Keratinocyte (primary cell): ENCODE measurements at regions not wholly inside any gene's neighbourhood (a gene's known extent, or its start where the extent isn't known, plus 50 kb on each side); places are given as distances from the start of the nearest gene placed in this dataset.

Source experiments
- DNase-seq: peaks from one replicate; pipeline ENCODE4 v3.0.0-alpha.2; 2011; ENCODE audit warnings: low read depth, missing footprints, low spot score
- FAIRE-seq: peaks from 2 replicates; lab custom pipeline; 2011; peaks lifted over from hg19 to GRCh38; lab: Jason Lieb, UNC
- H2AFZ ChIP-seq: 2 replicates; pipeline ENCODE4 v1.6.0; 2012; ENCODE audit warnings: low read length, control low read depth, inconsistent platforms; ENCODE audit not compliant: control insufficient read depth
- H3K27ac ChIP-seq: 2 replicates; pipeline ENCODE4 v1.5.1; 2011; ENCODE audit warnings: low read length; ENCODE audit not compliant: control insufficient read depth, insufficient read depth
- H3K27me3 ChIP-seq: 3 replicates; pipeline ENCODE4 v1.6.0; 2011; ENCODE audit warnings: low read length; ENCODE audit not compliant: control insufficient read depth, insufficient read depth; ENCODE audit errors: extremely low read depth
- H3K36me3 ChIP-seq, 2 experiments: 2 replicates in 1 of 2; 3 replicates in 1 of 2; pipeline ENCODE4 v1.5.1; 2011; ENCODE audit warnings: low read length in 2 of 2, mild to moderate bottlenecking in 1 of 2; ENCODE audit not compliant: control insufficient read depth in 2 of 2, insufficient read depth in 2 of 2; ENCODE audit errors: extremely low read depth in 1 of 2
- H3K4me1 ChIP-seq: 3 replicates; pipeline ENCODE4 v1.5.1; 2011; ENCODE audit warnings: low read length; ENCODE audit not compliant: control insufficient read depth, insufficient read depth; ENCODE audit errors: extremely low read depth
- H3K4me2 ChIP-seq: 3 replicates; pipeline ENCODE4 v1.6.0; 2011; ENCODE audit warnings: low read depth, low read length; ENCODE audit not compliant: control insufficient read depth, insufficient read depth; ENCODE audit errors: extremely low read depth
- H3K4me3 ChIP-seq, 3 experiments: fragments of 200-600 bp in 1 of 3; sonication (generic) in 1 of 3; 2 replicates in 2 of 3; 3 replicates in 1 of 3; pipeline ENCODE4 v1.5.1; 2011 to 2016; ENCODE audit warnings: low read length in 3 of 3, mild to moderate bottlenecking in 3 of 3, control low read depth in 2 of 3, inconsistent platforms in 1 of 3, low read depth in 1 of 3, mixed read lengths in 1 of 3, mixed run types in 1 of 3, moderate library complexity in 1 of 3; ENCODE audit not compliant: control insufficient read depth in 2 of 3, insufficient read depth in 2 of 3; ENCODE audit errors: extremely low read depth in 1 of 3
- H3K79me2 ChIP-seq: 2 replicates; pipeline ENCODE4 v1.6.0; 2012; ENCODE audit warnings: low read length; ENCODE audit not compliant: control insufficient read depth, insufficient read depth
- H3K9ac ChIP-seq: 3 replicates; pipeline ENCODE4 v1.6.0; 2011; ENCODE audit warnings: low read length; ENCODE audit not compliant: control insufficient read depth, insufficient read depth; ENCODE audit errors: extremely low read depth
- H3K9me1 ChIP-seq: 3 replicates; pipeline ENCODE4 v1.6.0; 2011; ENCODE audit warnings: low read length; ENCODE audit not compliant: control insufficient read depth, insufficient read depth; ENCODE audit errors: extremely low read depth
- H3K9me3 ChIP-seq: 2 replicates; pipeline ENCODE4 v1.5.1; 2012; ENCODE audit warnings: low read depth, low read length; ENCODE audit not compliant: control insufficient read depth
- H4K20me1 ChIP-seq: 3 replicates; pipeline ENCODE4 v1.6.0; 2011; ENCODE audit warnings: low read length; ENCODE audit not compliant: control insufficient read depth, insufficient read depth; ENCODE audit errors: extremely low read depth
- EZH2 ChIP-seq: IDR thresholded peaks from one replicate; pipeline ENCODE4 v1.6.1; 2012; ENCODE audit warnings: inconsistent platforms, mild to moderate bottlenecking, low read length, moderate library complexity
- dilution Hi-C: fragments of 300-500 bp; cut with MboI; formaldehyde crosslinking; loops from one replicate; pipeline ENCODE4 v1.7.0; 2020; ENCODE audit warnings: low sequenced_read_pairs; ENCODE audit not compliant: extremely low pct_ligation_motif_present
- TF ChIP-seq, protein P1 (sequence below), 3 experiments: IDR thresholded peaks in 1 of 3; conservative IDR thresholded peaks in 1 of 3; optimal IDR thresholded peaks in 1 of 3; 2 replicates in 2 of 3; 3 replicates in 1 of 3; pipeline versions ENCODE3 to v1.5.1; 2011; ENCODE audit warnings: low read length in 3 of 3, mild to moderate bottlenecking in 3 of 3, moderate library complexity in 2 of 3, control low read depth in 1 of 3, inconsistent platforms in 1 of 3; ENCODE audit not compliant: insufficient read depth in 2 of 3; ENCODE audit errors: extremely low read depth in 1 of 3

GRCh38 chr21:21675601-21676000, 677.4 kb downstream of the NCAM2 start:
- no peaks in the 10 kb centered on the region for H3K79me2 ChIP-seq
- no peaks in the 10 kb centered on the region for H3K27me3 ChIP-seq
- no peak overlapping the region for H3K9ac ChIP-seq
- no peaks in the 10 kb centered on the region for H3K4me1 ChIP-seq
- H3K4me3 ChIP-seq = no peak overlapping the region
- no peak overlapping the region for H3K4me2 ChIP-seq
- no peak overlapping the region for H3K27ac ChIP-seq
- no peaks in the 10 kb centered on the region for H3K9me1 ChIP-seq
- H4K20me1 ChIP-seq = no peaks in the 10 kb centered on the region
- no peaks in the 10 kb centered on the region for H3K9me3 ChIP-seq
- no peak for DNase-seq
- no peak for TF ChIP-seq EZH2
- TF ChIP-seq, protein P1, sequence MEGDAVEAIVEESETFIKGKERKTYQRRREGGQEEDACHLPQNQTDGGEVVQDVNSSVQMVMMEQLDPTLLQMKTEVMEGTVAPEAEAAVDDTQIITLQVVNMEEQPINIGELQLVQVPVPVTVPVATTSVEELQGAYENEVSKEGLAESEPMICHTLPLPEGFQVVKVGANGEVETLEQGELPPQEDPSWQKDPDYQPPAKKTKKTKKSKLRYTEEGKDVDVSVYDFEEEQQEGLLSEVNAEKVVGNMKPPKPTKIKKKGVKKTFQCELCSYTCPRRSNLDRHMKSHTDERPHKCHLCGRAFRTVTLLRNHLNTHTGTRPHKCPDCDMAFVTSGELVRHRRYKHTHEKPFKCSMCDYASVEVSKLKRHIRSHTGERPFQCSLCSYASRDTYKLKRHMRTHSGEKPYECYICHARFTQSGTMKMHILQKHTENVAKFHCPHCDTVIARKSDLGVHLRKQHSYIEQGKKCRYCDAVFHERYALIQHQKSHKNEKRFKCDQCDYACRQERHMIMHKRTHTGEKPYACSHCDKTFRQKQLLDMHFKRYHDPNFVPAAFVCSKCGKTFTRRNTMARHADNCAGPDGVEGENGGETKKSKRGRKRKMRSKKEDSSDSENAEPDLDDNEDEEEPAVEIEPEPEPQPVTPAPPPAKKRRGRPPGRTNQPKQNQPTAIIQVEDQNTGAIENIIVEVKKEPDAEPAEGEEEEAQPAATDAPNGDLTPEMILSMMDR (optimal IDR thresholded peaks at IDR 0.05 in 1 of 3, IDR thresholded peaks at IDR 0.05 in 1 of 3, conservative IDR thresholded peaks at IDR 0.05 in 1 of 3; ENCODE audit: extremely low read depth in 1 of 3, insufficient read depth in 2 of 3, low read length in 3 of 3) = no peak
- H2AFZ ChIP-seq = no peak overlapping the region
- FAIRE-seq = no peak
- no peaks in the 10 kb centered on the region for H3K36me3 ChIP-seq
- dilution Hi-C loops = no loop called here

GRCh38 chr21:21682172-21682571, 684.0 kb downstream of the NCAM2 start:
- no peak overlapping the region for H3K4me2 ChIP-seq
- dilution Hi-C loops = no loop called here

More at GRCh38 chr21:21682172-21682571, 684.0 kb downstream of the NCAM2 start:
- Histone ChIP-seq H3K79me2 (no peaks in the 10 kb centered on the region), H3K4me1 (no peaks in the 10 kb centered on the region), H3K36me3 (no peaks in the 10 kb centered on the region), H3K4me3 (no peak overlapping the region), H3K27me3 (no peaks in the 10 kb centered on the region), H3K27ac (no peak overlapping the region), H2AFZ (no peak overlapping the region), H3K9ac (no peak overlapping the region), H3K9me3 (no peaks in the 10 kb centered on the region), H3K9me1 (no peaks in the 10 kb centered on the region), H4K20me1 (no peaks in the 10 kb centered on the region)
- TF ChIP-seq, protein P1 (optimal IDR thresholded peaks at IDR 0.05 in 1 of 3, IDR thresholded peaks at IDR 0.05 in 1 of 3, conservative IDR thresholded peaks at IDR 0.05 in 1 of 3; ENCODE audit: extremely low read depth in 1 of 3, insufficient read depth in 2 of 3, low read length in 3 of 3) = no peak
- no peak for TF ChIP-seq EZH2
- no peak for FAIRE-seq
- DNase-seq = no peak
